Choroid plexus epithelial cell (primary cell): ENCODE measurements at regions not wholly inside any gene's neighbourhood (a gene's known extent, or its start where the extent isn't known, plus 50 kb on each side); places are given as distances from the start of the nearest gene placed in this dataset.
A peak's percentile ranks its signal among the peaks of the same experiment; 100 is the strongest.

ENCODE experiments used
- DNase-seq: peaks from one replicate; pipeline ENCODE4 v3.0.0-alpha.2; 2010; ENCODE audit warnings: low read depth
- H3K4me3 ChIP-seq: 2 replicates; pipeline ENCODE4 v1.5.1; 2011; ENCODE audit warnings: low read depth, mild to moderate bottlenecking, control low read depth, low read length, moderate library complexity
- CTCF ChIP-seq: conservative IDR thresholded peaks from 2 replicates; pipeline ENCODE4 v1.5.1; 2011; ENCODE audit warnings: low read depth, mild to moderate bottlenecking, control low read depth, inconsistent platforms, low read length, moderate library complexity

- no peak for DNase-seq
- no peak for TF ChIP-seq CTCF
- no peak overlapping the region for H3K4me3 ChIP-seq
These were observed 78.5 kb upstream of the BCL6 start for GRCh38 chr3:187823746-187824145.

GRCh38 chr3:187827723-187828122, 82.5 kb upstream of the BCL6 start:
- no peak overlapping the region for H3K4me3 ChIP-seq
- no peak for TF ChIP-seq CTCF

GRCh38 chr3:187828579-187829452, 83.5 kb upstream of the BCL6 start:
- no peak overlapping the region for H3K4me3 ChIP-seq
- no peak for DNase-seq
- no peak for TF ChIP-seq CTCF

More at GRCh38 chr3:187827723-187828122, 82.5 kb upstream of the BCL6 start:
- no peak for DNase-seq

GRCh38 chr3:187830181-187830580, 84.9 kb upstream of the BCL6 start:
- DNase-seq = no peak
- no peak overlapping the region for H3K4me3 ChIP-seq
- TF ChIP-seq CTCF = no peak

GRCh38 chr3:187831125-187832051, 86.1 kb upstream of the BCL6 start:
- DNase-seq = peak; percentile 24
- TF ChIP-seq CTCF = no peak
- no peak overlapping the region for H3K4me3 ChIP-seq

- no peak overlapping the region for H3K4me3 ChIP-seq
- DNase-seq = no peak
- no peak for TF ChIP-seq CTCF
These were observed 86.9 kb upstream of the BCL6 start for GRCh38 chr3:187832202-187832601.
